DND-41 (cell line): ENCODE measurements at regions not wholly inside any gene's neighbourhood (a gene's known extent, or its start where the extent isn't known, plus 50 kb on each side); places are given as distances from the start of the nearest gene placed in this dataset.

Source experiments
- CTCF ChIP-seq: IDR thresholded peaks from 2 replicates; pipeline ENCODE4 v1.5.1; 2012; ENCODE audit warnings: borderline replicate concordance, low read length, moderate library complexity, mild to moderate bottlenecking; ENCODE audit not compliant: poor library complexity, severe bottlenecking; ENCODE audit errors: extremely low read depth
- EZH2 ChIP-seq: IDR thresholded peaks from 3 replicates; pipeline ENCODE4 v1.6.1; 2012; ENCODE audit warnings: borderline replicate concordance, low read depth, mild to moderate bottlenecking, moderate library complexity, low read length, inconsistent platforms; ENCODE audit not compliant: severe bottlenecking

GRCh38 chr12:74259199-74259598 lies 278.4 kb upstream of the ATXN7L3B start:
- TF ChIP-seq CTCF, result no peak
- no peak for TF ChIP-seq EZH2
